NCI-H524 treated with DMSO at 0.1 percent for 48 hours (cell line): ENCODE measurements at regions not wholly inside any gene's neighbourhood (a gene's known extent, or its start where the extent isn't known, plus 50 kb on each side); places are given as distances from the start of the nearest gene placed in this dataset.
A peak's percentile ranks its signal among the peaks of the same experiment; 100 is the strongest.
"Not testable (repeated sequence)": the region's sequence is repeated elsewhere in the genome, so short reads cannot be mapped to it uniquely, and the experiment has no call there.

Experiments used
- DNase-seq: peaks from one replicate; lab custom pipeline; 2025; lab: John Stamatoyannopoulos, UW

DNA sequence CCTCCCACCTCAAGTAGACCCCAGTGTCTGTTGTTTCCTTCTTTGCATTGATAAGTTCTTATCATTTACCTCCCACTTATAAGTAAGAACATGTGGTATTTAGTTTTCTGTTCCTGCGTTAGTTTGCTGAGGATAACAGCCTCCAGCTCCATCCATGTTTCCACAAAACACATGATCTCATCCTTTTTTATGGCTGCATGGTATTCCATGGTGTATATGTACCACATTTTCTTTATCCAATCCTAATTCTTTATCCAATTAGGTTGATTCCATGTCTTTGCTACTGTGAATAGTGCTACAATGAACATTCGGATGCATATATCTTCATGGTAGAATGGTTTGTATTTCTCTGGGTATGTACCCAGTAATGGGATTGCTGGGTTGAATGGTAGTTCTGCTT lies 102.5 kb upstream of the UGP2 start:
- not testable (repeated sequence) for DNase-seq

DNA sequence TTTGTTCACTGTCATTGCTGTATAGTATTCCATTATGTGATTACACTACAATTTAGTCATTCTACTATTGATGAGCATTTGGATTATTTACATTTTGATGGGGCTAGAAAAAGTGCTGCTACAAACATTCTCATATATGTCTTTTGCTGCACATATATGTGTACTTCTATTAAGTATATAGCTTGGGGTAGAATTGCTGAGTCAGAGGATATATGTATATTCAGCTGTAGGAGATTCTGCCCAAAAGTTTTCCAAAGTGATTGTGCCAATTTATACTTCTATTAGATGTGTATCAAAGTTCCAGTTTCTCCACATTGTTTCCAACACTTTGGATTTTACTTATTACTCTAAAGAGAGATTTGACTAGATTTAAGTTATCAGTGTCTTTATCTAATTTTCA lies 101.7 kb upstream of the UGP2 start:
- DNase-seq, result no peak

DNA sequence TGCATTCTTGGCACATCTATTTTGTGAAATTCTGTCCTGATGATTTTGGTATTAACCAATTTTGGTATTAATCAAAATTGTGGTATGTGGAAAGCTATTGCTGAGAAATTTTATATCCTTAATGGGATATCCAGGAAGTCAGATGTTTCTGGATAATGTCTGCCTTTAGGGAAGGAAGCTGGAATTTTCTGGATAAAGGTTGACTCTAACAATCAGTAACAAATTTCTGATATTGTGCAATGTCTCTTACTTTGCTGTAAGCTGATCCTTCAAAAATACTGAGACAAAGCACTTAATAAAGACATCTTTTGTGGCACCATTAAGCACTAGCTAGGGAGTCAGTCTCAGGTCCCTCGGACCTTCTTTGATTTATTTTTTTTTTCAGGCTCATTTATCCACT lies 100.8 kb upstream of the UGP2 start:
- no peak for DNase-seq

DNA sequence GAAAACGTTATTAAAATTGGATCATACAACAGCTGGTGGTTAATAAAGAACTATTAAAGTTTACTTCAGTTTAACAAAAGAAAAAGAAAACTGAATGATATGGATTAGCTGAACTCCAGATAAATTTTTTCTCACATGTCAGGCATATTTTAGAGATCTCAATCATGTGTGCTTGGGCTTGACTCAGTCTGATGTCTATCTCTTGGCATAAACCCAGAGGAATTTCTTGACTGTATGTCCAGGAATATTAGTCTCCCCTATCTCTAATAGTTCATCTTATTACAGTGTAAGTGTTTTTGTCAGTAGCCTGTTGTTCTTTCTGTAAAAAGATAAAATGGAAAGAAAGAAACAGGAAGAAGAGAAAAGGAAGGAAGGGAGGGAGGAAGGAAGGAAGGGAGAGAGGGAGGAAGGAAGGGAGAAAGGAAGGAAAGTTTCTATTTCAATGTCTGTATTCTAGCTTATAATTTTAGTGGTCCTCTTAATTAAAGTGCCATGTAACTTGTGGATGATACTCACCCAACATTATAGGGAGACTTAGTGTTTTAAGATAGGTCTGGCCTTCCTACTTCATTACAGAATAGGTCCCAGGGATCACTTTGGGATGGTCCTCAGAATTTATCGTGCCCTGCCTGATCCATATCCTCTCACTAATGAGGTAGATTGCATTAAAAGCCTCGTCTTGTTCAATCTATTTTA lies 99.7 kb upstream of the UGP2 start:
- no peak for DNase-seq

DNA sequence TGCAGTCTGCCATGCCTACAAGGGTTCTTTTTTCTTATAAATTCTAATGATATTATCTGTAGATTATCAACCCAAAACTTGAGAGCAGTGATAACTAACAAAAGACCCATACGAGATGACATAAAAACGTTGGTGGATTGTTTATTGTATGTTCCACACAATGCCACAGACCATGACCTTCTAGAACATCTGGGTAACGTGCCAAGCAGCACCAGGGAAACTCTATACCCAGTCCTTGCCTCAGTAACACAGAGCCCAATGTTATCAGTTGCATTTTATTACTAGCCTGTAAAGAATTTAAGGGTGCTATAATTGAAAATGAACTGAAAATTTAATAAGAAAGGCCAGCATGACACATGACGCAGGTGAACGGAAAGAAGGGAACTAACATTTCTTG lies 99.1 kb upstream of the UGP2 start:
- no peak for DNase-seq

DNA sequence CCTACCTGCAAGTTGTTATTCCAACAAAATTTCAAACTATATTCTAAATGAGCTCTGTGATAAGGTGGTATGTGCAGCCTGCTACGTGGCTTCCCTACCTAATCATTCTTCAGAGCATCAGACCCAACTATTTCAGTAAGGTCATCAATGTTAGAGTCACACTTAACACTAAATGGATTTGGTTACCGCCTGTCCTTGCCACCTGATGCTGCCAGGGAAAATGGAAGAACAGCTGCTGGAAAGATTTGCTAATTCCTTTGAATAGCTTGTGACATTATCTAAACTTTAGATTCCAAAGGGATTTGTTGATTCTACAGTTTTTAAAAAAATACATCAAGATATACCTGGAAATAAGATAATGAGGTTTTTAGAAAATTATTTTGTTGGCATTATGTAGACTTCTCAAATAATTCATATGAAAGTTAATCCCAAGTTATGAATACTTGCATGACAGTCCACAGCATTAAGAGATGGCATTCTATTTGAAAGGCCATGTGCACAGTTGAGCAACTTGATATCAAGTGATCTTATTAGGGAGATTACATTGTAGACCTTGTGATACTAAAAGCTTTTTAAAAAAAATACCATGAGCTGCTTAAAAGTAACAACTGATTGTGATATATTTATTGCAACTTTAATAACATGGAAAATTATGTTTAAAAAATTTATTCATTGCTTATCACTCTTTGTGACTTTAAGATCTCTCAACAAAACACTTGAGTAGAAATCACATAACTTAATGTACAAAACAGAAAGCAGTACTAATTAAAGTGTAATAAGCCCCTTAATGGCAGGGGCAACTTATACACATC lies 98.3 kb upstream of the UGP2 start:
- DNase-seq, result peak; percentile 77

DNA sequence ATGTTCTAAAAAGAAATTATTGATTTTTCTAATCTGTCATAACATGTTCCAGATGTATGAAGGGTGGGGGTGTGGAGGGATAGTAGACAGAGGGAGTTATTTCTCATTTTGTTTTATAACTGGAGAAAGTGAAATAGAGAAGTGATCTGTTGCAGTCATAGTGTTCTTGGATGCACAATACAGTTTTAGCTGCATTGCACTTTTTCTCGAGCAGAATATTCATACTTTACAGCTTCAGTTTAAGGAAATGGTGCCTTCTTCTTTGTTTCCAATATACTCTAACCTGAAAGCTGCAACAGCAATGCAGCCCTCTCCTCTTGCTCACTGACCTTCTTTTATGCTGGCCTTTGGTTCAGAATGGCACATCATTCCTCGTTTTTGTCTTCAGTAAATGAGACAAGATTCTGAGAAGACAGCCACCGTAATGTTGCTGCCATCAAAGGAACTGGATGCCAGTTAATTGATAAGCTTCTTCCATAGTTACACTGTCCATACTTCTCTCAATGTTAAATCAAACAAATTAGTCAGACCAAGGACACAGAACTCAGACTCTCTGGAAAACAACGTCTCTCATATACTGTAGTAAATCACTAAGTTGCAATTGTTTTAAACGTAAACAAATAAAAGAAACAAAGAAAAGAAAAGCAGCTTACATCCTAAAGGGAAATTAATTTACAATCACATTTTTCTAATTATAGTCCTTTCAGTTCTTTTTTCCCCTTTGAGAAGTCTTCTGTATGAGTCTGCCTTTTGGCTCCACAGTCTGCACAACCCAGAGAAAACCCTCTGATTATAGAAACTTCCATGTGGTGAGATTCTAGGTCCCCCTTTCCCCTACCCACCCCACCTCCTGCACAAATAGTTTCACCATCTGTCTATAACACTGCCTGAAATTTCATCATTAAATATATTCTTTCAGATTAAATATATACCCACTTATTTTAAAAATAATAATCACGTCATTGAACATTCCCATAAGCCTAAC lies 97.4 kb upstream of the UGP2 start:
- no peak for DNase-seq

DNA sequence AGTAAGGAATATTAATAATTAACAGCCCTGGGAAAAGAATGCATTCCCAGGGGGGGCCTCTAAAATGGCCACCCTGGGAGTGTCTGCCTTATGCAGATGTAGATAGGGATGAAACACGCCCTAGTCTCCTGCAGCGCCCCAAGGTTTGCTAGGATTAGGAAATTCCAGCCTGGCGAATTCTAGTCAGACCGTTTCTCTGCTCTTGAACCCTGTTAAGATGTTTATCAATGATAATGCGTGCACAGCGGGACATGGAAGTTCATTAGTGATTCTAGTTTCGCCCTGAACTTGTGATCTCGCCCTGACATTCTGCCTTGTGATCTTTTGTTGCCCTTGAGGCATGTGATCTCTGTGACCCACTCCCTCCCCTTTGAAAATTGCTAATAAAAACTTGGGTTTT lies 95.1 kb upstream of the UGP2 start:
- DNase-seq, result not testable (repeated sequence)

DNA sequence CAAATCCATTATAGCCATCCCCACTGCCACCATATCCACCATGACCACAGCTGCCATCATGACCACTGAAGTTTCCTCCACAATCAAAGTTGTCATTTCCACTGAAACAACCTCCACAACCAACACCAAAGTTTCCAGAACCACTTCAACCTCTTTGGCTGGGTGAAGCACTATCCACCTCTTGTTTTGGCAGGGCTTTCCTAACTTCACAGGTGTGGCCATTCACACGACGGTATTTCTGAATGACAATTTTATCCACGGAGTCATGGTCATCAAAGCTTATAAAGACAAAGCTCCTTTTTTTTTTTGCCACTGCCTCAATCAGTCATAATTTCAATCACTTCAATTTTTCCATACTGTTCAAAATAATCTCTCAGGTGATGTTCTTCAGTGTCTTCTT lies 89.8 kb upstream of the UGP2 start:
- DNase-seq, result no peak

DNA sequence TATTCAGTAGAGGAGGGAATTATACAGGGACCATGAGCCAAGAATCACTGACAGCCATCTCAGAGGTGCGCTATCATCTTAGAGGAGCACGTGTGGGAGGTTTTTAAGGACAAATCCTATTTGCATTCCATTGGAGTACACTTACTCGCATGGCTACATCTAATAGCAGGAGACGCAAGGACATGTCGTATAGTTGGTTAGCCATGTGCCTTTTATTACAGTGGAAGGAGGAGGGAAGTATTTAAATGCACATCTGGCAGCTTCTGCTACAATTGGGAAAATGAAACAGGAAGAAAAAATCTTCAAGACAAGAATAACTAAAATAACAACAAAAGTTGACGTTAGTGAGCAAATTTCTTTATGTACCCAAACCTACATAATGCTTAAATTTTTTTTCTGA lies 86.5 kb upstream of the UGP2 start:
- no peak for DNase-seq

DNA sequence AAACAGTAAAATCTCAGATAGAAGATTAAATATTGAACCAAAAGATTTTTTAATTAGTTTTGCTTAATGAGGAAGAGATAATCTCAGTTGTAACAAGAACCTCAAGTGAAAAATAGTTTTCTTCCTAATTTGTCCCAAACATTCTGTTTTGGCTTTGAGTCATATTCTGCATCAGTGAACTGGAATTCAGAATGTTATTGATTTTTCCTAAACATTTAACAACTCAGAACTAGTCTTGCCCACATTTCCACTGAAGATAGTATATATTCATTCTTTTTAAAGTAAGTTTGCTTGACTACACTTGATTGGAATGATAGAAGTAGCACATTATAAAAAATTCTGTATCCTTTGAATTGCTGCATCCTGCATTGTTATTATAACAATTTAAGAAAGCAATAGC lies 85.7 kb upstream of the UGP2 start:
- DNase-seq, result no peak

DNA sequence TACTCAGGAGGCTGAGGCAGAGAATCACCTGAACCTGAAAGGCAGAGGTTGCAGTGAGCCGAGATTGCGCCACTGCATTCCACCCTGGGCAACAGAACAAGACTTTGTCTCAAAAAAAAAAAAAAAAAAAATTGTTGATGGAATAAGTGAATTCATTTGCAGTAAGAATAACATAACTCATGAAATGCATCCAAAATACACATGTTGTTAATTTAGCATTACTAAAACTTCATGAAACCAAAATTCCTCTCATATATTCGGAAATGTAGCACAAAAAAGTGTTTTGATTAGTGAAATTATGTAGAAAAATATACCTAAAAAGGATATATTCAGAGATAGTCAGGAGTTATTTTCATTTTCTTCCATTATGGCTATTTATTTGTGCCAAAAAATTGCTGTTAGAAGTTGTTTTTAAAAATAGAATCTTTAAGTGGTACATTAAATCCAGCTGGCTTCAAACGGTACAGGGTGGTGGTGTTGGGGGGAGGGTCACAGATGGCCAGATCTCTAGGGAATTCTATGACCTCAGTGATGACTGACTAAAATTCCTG lies 78.2 kb upstream of the UGP2 start:
- DNase-seq, result no peak

DNA sequence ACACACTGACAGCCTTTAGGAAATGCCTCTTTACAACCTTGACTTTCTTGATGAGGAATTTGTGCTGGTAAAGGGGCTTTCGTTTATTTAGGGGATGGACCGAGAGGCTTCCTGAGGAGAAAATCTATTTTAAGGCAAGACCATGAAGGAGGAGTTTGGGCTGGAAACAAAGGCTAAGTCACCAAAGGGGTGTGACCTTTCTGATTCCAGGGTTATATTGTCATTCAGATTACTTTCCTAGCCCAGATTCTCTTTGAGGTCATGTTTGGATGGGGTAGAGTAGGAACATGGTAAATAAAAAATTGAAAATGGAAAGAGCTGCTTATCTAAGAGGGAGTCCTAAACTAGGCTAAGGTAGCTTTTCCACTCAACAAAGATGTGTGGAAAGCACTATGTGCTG lies 77.1 kb upstream of the UGP2 start:
- no peak for DNase-seq

DNA sequence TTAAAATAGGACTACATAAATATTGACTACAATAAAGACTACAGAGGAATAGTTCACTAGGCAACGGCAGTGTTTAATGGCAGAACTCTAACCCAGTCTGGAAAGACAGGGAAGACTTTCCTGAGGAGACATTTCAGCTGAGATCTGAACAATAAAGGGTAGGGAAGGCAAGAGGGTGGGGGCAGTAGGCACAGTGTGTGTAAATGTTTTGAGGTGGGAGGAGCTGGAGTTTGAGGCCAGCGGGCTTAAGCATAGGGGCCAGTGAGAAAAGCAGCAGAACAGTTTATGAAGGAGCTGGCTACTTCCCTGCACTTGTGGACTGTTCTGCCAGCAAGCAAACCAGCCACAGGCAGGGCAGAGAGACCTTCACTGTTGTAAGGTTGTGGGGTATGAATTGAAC lies 76.6 kb upstream of the UGP2 start:
- no peak for DNase-seq

DNA sequence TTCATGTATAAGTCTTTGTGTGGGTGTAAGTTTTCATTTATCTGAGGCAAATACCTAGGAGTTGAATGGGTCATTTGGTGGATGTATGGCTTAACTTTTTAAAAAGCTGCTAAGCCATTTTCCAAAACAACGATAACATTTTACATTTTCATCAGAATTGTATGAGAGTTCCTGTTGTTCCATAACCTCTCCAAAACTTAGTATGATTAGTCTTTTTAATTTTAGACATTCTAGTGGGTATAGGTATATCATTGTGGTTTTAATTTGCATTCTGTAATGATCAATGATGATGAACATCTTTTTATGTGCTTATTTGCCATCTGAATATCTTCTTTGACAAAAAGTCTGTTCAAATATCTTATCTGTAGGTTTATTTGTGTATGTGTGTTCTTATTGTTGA lies 74.4 kb upstream of the UGP2 start:
- DNase-seq, result no peak

DNA sequence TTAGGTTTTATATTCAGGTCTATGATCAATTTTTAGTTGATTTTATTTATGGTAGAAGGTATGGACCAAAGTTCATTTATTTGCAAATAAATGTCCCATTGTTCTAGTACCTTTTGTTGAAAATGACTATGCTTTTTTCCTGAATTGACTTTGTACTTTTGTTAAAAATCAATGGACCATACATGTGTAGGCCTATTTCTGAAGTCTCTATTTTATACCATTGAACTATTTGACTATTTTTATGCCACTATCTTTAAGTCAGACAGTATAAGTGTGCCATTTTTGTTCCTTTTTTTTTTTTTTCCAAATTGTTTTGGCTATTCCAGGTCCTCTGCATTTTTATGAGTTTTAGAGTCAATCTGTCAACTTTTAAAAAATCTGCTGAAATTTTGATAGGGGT lies 73.6 kb upstream of the UGP2 start:
- DNase-seq, result no peak

DNA sequence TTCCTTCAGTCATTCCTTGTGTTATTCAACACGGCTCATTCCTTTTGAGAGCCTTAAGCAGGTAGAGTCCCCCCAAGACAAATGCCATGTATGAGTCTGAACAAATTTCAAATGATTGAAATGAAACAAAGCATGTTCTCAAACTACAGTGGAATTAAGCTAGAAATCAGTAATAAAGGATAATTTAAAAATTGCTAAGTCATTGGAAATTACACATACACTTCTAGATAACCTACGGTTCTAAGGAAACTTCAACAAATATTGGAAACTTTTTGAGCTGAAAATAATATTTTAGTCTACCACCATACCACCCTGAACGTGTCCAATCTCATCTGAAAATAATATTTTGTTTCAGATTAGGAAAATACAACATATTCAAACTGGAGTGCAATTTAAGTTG lies 71.8 kb upstream of the UGP2 start:
- DNase-seq, result no peak

DNA sequence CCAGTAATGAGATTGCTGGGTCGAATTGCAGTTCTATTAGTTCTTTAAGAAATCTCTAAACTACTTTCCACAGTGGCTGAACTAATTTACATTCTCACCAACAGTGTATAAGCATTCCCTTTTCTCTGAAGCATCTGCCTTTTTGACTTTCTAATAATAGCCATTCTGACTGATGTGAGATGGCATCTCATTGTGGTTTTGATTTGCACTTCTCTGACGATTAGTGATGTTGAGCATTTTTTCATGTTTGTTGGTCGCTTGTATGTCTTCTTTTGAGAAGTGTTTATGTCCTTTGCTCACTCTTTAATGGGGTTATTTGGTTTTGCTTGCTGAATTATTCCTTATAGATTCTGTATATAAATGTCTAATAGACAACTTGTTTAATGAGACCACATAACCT lies 69.6 kb upstream of the UGP2 start:
- no peak for DNase-seq

DNA sequence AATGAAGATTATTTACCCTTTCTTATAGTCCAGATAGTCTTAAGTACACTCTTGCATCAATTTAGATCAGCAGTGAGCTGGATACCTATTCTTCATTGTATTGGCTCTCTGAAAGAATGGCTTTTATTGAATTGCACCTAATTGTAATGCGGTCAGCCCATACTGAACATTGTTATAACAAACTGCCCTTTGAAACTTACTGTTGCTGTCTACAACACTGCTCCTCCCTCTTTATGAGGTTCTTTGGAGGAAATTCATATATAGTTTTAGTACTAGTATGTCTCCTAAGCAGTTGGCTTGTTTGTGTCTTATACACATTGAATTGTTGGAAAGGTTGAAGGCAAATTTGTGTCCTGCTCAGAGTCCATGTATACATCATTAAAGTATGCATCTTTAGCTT lies 66.5 kb upstream of the UGP2 start:
- no peak for DNase-seq

DNA sequence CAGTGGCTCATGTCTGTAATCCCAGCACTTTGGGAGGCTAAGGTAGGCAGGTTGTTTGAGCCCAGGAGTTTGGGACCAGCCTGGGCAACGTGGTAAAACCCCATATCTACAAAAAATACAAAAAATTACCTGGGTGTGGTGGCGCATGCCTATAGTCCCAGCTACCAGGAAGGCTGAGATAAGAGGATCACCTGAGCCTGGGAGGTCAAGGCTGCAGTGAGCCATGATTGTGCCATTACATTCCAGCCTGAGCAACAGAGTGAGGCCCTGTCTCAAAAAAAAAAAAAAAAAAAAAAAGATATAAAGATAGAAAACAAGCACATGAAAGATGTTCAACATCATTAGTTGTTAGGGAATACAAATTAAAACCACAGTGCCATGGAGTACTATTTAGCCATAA lies 65.3 kb upstream of the UGP2 start:
- DNase-seq, result no peak

DNA sequence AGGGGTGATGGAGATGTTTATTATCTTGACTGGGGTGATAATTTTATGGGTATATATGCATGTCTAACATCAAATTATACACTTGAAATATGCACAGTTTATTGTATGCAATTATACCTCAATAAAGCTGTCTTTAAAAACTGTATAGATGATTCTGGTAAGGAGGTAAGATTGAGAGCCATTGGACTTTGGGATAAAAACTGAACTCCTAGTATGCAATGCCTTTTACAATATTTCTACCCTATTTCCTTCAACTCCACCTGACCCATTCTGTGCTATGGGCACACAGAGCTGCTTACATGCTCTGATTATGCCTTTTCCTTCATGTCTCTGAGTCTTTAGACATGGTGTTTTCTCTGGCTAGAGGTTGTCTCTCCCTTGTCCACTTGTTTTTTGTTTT lies 63.9 kb upstream of the UGP2 start:
- no peak for DNase-seq

DNA sequence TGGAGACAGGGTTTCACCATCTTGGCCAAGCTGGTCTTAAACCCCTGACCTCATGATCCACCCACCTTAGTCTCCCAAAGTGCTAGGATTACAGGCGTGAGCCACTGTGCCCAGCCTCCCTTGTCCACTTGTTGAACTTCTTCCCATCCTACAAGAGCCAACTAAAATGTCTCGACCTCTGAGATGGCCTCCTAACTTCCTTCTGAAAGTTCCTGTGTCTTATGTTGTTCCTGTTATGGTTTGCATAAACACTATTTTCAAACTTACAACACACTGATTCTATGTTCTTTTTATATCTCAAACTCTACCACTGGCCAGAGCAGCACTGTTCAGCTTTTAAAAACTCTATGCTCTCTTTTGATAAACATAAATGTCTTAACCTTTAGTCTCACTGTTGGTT lies 63.3 kb upstream of the UGP2 start:
- DNase-seq, result no peak
